ENCODE measurements at regions not wholly inside any gene's neighbourhood (a gene's known extent, or its start where the extent isn't known, plus 50 kb on each side); places are given as distances from the start of the nearest gene placed in this dataset.

GRCh38 chr5:54832858-54833257 lies 152.5 kb downstream of the ESM1 start:
- Mint-ChIP-seq H3K4me3 (no peak overlapping the region), H3K27me3 (ENCODE audit: low read depth in 3 of 3) (peaks cover 3 to 7% (median 3%) of the 10 kb centered on the region in 3 donors), H3K36me3 (peaks cover 2 to 5% of the 10 kb centered on the region in 2 donors), H3K4me1 (peaks cover 40% of the 10 kb centered on the region), H3K27ac (peak overlapping the region; percentile 25 to 83 (median 70)), H3K9me3 (peaks cover 0 to 8% (median 0%) of the 10 kb centered on the region in 7 donors)
- Histone ChIP-seq H3K9me3 (replicated peaks in 1 of 2; ENCODE audit: control insufficient read depth in 1 of 2, insufficient read depth in 1 of 2, low read length in 2 of 2) (no peaks in the 10 kb centered on the region), H3K36me3 (replicated peaks in 1 of 2; ENCODE audit: control insufficient read depth in 1 of 2, insufficient read depth in 2 of 2, low read length in 2 of 2) (no peaks in the 10 kb centered on the region), H3K79me2 (ENCODE audit: insufficient read depth, low read length) (no peaks in the 10 kb centered on the region), H4K20me1 (ENCODE audit: insufficient read depth, low read length) (no peaks in the 10 kb centered on the region), H2AFZ (ENCODE audit: insufficient read depth, low read depth, low read length, poor library complexity, severe bottlenecking) (no peak overlapping the region), H3K4me3 (replicated peaks in 1 of 3; ENCODE audit: low read depth in 2 of 3, low read length in 3 of 3) (no peak overlapping the region), H3K4me2 (replicated peaks; ENCODE audit: extremely low read depth, low read length, poor library complexity, severe bottlenecking) (no peak overlapping the region), H3K27me3 (ENCODE audit: control insufficient read depth in 2 of 2, insufficient read depth in 2 of 2, low read length in 2 of 2) (peaks cover 0 to 2% of the 10 kb centered on the region in 2 donors), H3K9ac (ENCODE audit: insufficient read depth, low read length, poor library complexity, severe bottlenecking) (no peak overlapping the region), H3K27ac (ENCODE audit: low read depth in 1 of 2, low read length in 2 of 2) (peak overlapping the region in 1 of 2 donors; percentile 69), H3K4me1 (ENCODE audit: control insufficient read depth in 1 of 2, insufficient read depth in 2 of 2, low read length in 2 of 2) (peaks cover 27 to 35% of the 10 kb centered on the region in 2 donors)
- WGBS (ENCODE audit: insufficient coverage): 4% methylated on average over 4 of the region's 5 CpGs
- peak; percentile 55 to 93 (median 66) for DNase-seq
- TF ChIP-seq, protein P1, sequence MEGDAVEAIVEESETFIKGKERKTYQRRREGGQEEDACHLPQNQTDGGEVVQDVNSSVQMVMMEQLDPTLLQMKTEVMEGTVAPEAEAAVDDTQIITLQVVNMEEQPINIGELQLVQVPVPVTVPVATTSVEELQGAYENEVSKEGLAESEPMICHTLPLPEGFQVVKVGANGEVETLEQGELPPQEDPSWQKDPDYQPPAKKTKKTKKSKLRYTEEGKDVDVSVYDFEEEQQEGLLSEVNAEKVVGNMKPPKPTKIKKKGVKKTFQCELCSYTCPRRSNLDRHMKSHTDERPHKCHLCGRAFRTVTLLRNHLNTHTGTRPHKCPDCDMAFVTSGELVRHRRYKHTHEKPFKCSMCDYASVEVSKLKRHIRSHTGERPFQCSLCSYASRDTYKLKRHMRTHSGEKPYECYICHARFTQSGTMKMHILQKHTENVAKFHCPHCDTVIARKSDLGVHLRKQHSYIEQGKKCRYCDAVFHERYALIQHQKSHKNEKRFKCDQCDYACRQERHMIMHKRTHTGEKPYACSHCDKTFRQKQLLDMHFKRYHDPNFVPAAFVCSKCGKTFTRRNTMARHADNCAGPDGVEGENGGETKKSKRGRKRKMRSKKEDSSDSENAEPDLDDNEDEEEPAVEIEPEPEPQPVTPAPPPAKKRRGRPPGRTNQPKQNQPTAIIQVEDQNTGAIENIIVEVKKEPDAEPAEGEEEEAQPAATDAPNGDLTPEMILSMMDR (IDR thresholded peaks at IDR 0.05): no peak
- intact Hi-C loops (cut with micrococcal nuclease): loop anchor here in 1 of 2 donors (10.0 kb wide), 1 partner anchor 158 kb away; no protein-coding TSS in a partner anchor

- peaks cover 3 to 7% (median 4%) of the 10 kb centered on the region in 3 donors for H3K27me3 Mint-ChIP-seq (ENCODE audit: low read depth in 3 of 3)
- H3K27ac Mint-ChIP-seq: no peak overlapping the region
- H3K36me3 Mint-ChIP-seq: peaks cover 2 to 5% of the 10 kb centered on the region in 2 donors
- no peaks in the 10 kb centered on the region for H4K20me1 ChIP-seq (ENCODE audit: insufficient read depth, low read length)
- H3K27ac ChIP-seq (ENCODE audit: low read depth in 1 of 2, low read length in 2 of 2): no peak overlapping the region
- no peaks in the 10 kb centered on the region for H3K36me3 ChIP-seq (replicated peaks in 1 of 2; ENCODE audit: control insufficient read depth in 1 of 2, insufficient read depth in 2 of 2, low read length in 2 of 2)
- intact Hi-C loops (cut with micrococcal nuclease): loop anchor here in 1 of 2 donors (10.0 kb wide), 1 partner anchor 157 kb away; no protein-coding TSS in a partner anchor
- no peak overlapping the region for H3K4me3 Mint-ChIP-seq
- peaks cover 33% of the 10 kb centered on the region for H3K4me1 Mint-ChIP-seq
- H3K9me3 ChIP-seq (replicated peaks in 1 of 2; ENCODE audit: control insufficient read depth in 1 of 2, insufficient read depth in 1 of 2, low read length in 2 of 2): no peaks in the 10 kb centered on the region
- peaks cover 0 to 2% of the 10 kb centered on the region in 2 donors for H3K27me3 ChIP-seq (ENCODE audit: control insufficient read depth in 2 of 2, insufficient read depth in 2 of 2, low read length in 2 of 2)
- TF ChIP-seq, protein P1 (IDR thresholded peaks at IDR 0.05): no peak
- 100% methylated on average over 1 of the region's 2 CpGs for WGBS (ENCODE audit: insufficient coverage)
- H2AFZ ChIP-seq (ENCODE audit: insufficient read depth, low read depth, low read length, poor library complexity, severe bottlenecking): no peak overlapping the region
- no peak overlapping the region for H3K4me3 ChIP-seq (replicated peaks in 1 of 3; ENCODE audit: low read depth in 2 of 3, low read length in 3 of 3)
- no peaks in the 10 kb centered on the region for H3K79me2 ChIP-seq (ENCODE audit: insufficient read depth, low read length)
- peaks cover 21 to 27% of the 10 kb centered on the region in 2 donors for H3K4me1 ChIP-seq (ENCODE audit: control insufficient read depth in 1 of 2, insufficient read depth in 2 of 2, low read length in 2 of 2)
- H3K4me2 ChIP-seq (replicated peaks; ENCODE audit: extremely low read depth, low read length, poor library complexity, severe bottlenecking): no peak overlapping the region
- H3K9me3 Mint-ChIP-seq: peaks cover 0 to 8% (median 0%) of the 10 kb centered on the region in 7 donors
- H3K9ac ChIP-seq (ENCODE audit: insufficient read depth, low read length, poor library complexity, severe bottlenecking): no peak overlapping the region
- DNase-seq: no peak
Measured at GRCh38 chr5:54832045-54832444, 153.3 kb downstream of the ESM1 start.
